Esophagus (tissue), 2 donors: ENCODE measurements at regions not wholly inside any gene's neighbourhood (a gene's known extent, or its start where the extent isn't known, plus 50 kb on each side); places are given as distances from the start of the nearest gene placed in this dataset.
"Not testable (repeated sequence)": the region's sequence is repeated elsewhere in the genome, so short reads cannot be mapped to it uniquely, and the experiment has no call there.

Source experiments
- H3K27ac ChIP-seq, 2 donors: one replicate each; pipeline ENCODE4 v1.5.1; 2013; ENCODE audit warnings: low read depth in 2 of 2, mild to moderate bottlenecking in 2 of 2, inconsistent platforms in 1 of 2, low read length in 1 of 2, moderate library complexity in 1 of 2
- H3K27me3 ChIP-seq, 2 donors: one replicate each; pipeline ENCODE4 v1.6.1; 2013; ENCODE audit warnings: low read length in 2 of 2, control low read depth in 1 of 2, mild to moderate bottlenecking in 1 of 2; ENCODE audit not compliant: insufficient read depth in 2 of 2, control insufficient read depth in 1 of 2
- H3K36me3 ChIP-seq, 2 donors: one replicate each; pipeline ENCODE4 v1.6.1; 2013; ENCODE audit warnings: low read length in 1 of 2; ENCODE audit not compliant: control insufficient read depth in 2 of 2, insufficient read depth in 2 of 2
- H3K4me1 ChIP-seq, 2 donors: one replicate each; pipeline ENCODE4 v1.6.1; 2013; ENCODE audit warnings: low read length in 1 of 2; ENCODE audit not compliant: control insufficient read depth in 2 of 2, insufficient read depth in 2 of 2
- H3K4me3 ChIP-seq, 2 donors: one replicate each; pipeline ENCODE4 v1.5.1; 2013; ENCODE audit warnings: low read length in 2 of 2, mild to moderate bottlenecking in 2 of 2, low read depth in 1 of 2, moderate library complexity in 1 of 2
- H3K9me3 ChIP-seq, 2 donors: one replicate each; pipeline ENCODE4 v1.6.1; 2013; ENCODE audit warnings: mild to moderate bottlenecking in 2 of 2, low read depth in 1 of 2, low read length in 1 of 2, moderate library complexity in 1 of 2; ENCODE audit not compliant: control insufficient read depth in 2 of 2, insufficient read depth in 1 of 2
- WGBS, 2 donors: extraction: QIAGEN DNeasy Blood & Tissue Kit; methylation state at CpG; one replicate each; pipeline ENCODE4 v1.1.7; 2013; 5-methylcytosine and 5-hydroxymethylcytosine counted together
- donor health status: healthy with polysubstance abuse.
- donor health status: Bipolar disorder and iron deficiency.

DNA sequence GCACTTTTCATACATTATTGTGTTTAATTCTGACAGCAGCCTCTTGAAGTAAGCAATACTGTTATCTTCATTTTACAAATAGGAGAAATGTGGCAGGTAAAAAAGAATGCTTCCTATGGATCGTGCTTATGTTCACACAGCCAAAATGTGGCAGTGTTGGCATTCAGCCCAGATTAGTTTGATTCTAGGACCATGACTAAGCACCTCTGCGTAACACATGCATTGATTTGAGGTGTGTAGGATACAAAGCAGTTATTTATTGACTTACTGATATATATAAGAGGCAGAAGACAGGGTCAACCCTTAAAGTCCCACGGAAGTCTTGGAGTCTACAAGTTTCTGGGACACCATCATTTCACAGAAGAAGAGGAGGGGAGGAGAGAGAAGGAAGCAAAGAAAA is 1144.4 kb upstream of the GOT2 start:
- Histone ChIP-seq H3K9me3 (no peaks in the 10 kb centered on the region), H3K27me3 (no peaks in the 10 kb centered on the region), H3K36me3 (no peaks in the 10 kb centered on the region), H3K4me3 (no peak overlapping the region), H3K27ac (no peak overlapping the region), H3K4me1 (peaks cover 0 to 3% of the 10 kb centered on the region in 2 donors)
- WGBS, 2 donors, result 20 to 29% methylated on average over 3 of the region's 3 CpGs

DNA sequence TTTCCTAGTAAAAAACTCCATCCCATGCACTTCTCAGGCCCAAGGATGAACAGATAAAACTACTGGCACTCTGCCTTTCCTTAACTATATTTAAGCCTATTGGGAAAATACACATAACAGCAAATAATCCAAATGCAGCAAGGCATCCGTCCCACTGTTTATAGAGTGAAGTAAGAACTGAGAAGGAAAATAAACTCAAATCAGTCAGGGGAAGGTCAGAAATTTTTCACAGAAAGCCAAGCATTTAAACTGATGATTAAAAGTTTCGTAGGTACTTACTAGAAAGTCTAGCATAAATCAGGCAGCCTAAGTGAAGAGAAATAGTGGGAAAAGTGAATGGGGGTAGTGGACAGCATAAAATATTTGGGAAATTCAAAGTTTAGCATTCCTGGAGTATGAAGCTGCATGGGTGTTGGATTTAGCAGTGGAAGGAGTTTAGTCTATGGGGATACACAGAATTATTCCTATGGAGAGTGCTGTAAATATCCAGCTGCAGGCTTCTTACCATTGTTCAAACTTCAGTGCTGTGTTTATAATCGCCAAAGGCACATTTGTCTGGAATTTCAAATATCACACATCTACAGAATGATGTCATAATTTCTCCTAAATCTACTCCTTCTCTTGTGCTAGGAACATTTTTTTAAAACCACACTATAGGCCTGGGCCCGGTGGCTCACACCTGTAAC is 1131.0 kb upstream of the GOT2 start:
- no peaks in the 10 kb centered on the region for H3K9me3 ChIP-seq
- no peak overlapping the region for H3K4me3 ChIP-seq
- WGBS, 2 donors, result 66% methylated on average over 4 of the region's 4 CpGs

DNA sequence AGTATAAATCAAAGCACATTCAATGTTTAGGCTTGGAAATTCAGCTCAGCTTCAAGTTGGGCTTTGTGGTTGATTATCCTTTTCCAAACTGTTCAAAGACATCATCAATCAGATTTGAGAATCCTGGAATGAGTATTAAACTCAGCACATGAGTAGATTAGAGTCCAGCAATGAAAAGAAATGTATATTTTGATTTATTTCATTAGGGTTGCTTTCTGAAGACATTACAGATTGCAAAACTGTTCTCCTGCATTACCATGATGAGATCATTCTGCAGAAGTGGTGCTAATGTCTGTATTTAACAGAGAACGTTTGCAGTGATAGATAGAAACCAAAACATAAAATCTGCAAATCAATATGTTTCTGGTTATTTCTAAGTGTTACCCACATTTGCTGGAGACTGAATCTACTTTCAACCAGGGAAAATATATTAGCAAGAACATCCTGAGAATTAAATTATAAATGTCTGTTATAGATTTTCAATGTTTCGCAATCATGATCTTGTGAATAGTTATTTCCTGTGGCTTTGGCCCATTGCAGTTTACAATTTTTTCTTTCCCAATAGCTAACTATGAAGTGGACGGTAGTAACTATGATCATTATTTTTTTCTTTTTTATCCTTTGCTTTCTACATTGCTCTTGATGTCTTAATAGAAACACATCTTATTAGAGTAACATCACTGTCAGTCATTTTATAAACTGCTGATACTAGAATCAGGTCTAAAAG is 1125.7 kb upstream of the GOT2 start:
- Histone ChIP-seq H3K4me3 (no peak overlapping the region), H3K4me1 (no peaks in the 10 kb centered on the region), H3K27me3 (no peaks in the 10 kb centered on the region), H3K27ac (no peak overlapping the region), H3K36me3 (no peaks in the 10 kb centered on the region), H3K9me3 (no peaks in the 10 kb centered on the region)
- 64 to 74% methylated on average over 3 of the region's 3 CpGs for WGBS, 2 donors

More for the DNA sequence above, 1131.0 kb upstream of the GOT2 start:
- Histone ChIP-seq H3K36me3 (no peaks in the 10 kb centered on the region), H3K27me3 (no peaks in the 10 kb centered on the region), H3K4me1 (no peaks in the 10 kb centered on the region), H3K27ac (no peak overlapping the region)

DNA sequence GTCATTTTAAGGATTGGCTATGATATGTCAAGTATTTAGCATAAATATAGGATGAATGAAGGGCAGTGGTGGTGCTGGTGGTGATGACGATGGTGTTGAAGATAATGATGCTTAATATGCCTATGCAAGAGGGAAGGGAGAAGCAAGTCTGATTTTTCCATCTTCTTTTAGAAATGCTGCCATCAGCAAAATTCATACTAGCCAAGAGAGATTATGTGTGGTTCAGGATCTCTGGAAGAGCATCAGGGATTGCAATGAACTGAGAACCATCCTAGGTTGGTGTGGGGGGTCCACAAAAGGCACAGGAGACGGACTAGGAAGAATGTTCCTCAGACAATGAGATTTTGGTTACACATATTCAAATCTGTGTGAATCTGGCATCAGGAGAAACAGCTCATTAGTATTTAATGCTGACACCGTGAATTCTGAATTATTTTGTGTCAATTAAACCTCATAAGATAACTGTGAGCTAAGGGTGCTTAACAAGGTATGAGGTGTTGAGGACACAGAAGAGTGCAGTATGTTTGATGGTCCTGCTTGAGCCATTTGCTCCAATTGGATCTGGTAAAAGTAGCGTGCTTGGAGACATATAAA is 1120.8 kb upstream of the GOT2 start:
- 80 to 82% methylated on average over 4 of the region's 4 CpGs for WGBS, 2 donors
- Histone ChIP-seq H3K27me3 (no peaks in the 10 kb centered on the region), H3K9me3 (no peaks in the 10 kb centered on the region), H3K4me1 (no peaks in the 10 kb centered on the region), H3K4me3 (no peak overlapping the region), H3K27ac (no peak overlapping the region), H3K36me3 (no peaks in the 10 kb centered on the region)

DNA sequence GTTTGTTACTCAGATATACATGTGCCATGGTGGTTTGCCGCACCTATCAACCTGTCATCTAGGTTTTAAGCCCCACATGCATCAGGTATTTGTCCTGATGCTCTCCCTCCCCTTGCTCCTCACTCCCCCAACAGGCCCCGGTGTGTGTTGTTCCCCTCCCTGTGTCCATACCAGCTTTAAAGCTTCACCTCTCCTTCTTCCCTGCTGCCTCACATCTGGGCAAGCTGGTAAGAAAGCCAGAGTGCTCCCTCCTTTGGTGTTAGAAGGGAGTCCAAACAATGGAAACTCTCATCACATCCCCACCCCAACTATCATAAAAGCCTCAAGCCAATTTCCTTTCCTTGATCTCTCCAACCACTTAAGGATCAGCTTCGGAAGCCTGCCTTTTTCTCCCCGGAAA is 1115.6 kb upstream of the GOT2 start:
- Histone ChIP-seq H3K27me3 (no peaks in the 10 kb centered on the region), H3K4me3 (no peak overlapping the region), H3K27ac (no peak overlapping the region), H3K9me3 (no peaks in the 10 kb centered on the region), H3K36me3 (no peaks in the 10 kb centered on the region), H3K4me1 (no peaks in the 10 kb centered on the region)
- WGBS, 2 donors, result 72 to 77% methylated on average over 4 of the region's 4 CpGs

DNA sequence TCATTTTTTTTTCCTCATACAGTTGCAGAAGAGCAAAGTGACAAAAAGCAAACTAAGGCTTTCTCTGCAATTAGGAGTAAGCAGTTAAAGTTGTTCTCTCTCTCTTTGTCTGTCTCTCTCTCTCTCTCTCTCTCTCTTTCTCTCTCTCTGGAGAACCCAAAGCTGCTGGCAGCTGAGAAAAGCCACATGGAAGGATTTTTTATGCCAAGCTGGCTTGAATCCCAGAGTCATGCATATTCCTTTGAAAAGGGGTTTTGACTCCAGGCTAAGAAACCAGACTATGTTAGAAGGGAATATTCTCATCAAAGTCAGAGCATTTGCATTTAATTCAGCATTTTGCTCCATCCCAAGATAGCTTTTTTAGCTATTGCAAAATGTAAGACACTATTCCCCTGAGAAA is 1114.2 kb upstream of the GOT2 start:
- Histone ChIP-seq H3K4me3 (no peak overlapping the region), H3K36me3 (no peaks in the 10 kb centered on the region), H3K4me1 (no peaks in the 10 kb centered on the region), H3K27me3 (no peaks in the 10 kb centered on the region), H3K27ac (no peak overlapping the region), H3K9me3 (no peaks in the 10 kb centered on the region)

DNA sequence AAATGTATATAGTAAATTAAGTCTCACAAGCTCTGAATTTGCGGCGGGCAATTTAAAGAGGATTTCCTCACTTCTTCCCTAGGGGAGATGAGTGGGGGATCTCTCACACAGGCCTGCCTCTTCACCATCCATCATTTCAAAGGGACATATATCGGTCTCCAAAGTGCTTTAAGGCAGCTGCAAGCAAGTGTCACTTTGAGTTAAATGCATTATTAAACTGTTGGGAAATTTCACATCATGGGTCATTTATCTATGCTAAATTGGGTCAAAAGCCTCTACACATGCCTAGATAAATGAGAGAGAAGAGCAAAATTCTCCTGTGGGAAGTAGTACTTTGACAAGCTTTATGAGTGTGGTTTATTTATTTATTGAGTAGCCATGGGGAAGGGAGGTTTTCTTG is 1106.1 kb upstream of the GOT2 start:
- H3K4me1 ChIP-seq, result no peaks in the 10 kb centered on the region
- no peaks in the 10 kb centered on the region for H3K36me3 ChIP-seq
- 79 to 84% methylated on average over 3 of the region's 3 CpGs for WGBS, 2 donors
- H3K4me3 ChIP-seq, result no peak overlapping the region
- H3K27me3 ChIP-seq, result no peaks in the 10 kb centered on the region
- peaks cover 0 to 4% of the 10 kb centered on the region in 2 donors for H3K9me3 ChIP-seq
- H3K27ac ChIP-seq, result no peak overlapping the region

DNA sequence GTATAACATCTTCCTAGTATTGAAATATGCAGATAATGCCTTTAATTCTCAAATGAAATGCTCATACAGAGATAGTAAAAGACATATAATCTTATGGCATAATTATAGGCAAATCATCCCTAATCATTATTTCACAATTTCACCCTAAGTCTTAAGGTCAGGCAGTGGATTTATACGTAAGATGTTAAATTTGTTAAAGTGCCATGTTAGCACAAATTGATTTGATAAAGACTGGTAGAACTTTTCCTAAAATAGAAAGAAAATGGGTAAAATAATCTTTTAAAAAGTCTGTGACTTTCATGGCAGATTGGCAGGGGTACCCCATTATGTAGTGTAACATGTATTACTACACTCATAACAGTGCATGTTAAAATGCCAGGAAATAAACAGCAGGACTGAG is 1092.7 kb upstream of the GOT2 start:
- no peaks in the 10 kb centered on the region for H3K4me1 ChIP-seq
- H3K9me3 ChIP-seq, result no peaks in the 10 kb centered on the region
- no peaks in the 10 kb centered on the region for H3K36me3 ChIP-seq
- 90 to 94% methylated on average over 1 of the region's 1 CpG for WGBS, 2 donors
- no peak overlapping the region for H3K4me3 ChIP-seq
- no peaks in the 10 kb centered on the region for H3K27me3 ChIP-seq
- H3K27ac ChIP-seq, result no peak overlapping the region

DNA sequence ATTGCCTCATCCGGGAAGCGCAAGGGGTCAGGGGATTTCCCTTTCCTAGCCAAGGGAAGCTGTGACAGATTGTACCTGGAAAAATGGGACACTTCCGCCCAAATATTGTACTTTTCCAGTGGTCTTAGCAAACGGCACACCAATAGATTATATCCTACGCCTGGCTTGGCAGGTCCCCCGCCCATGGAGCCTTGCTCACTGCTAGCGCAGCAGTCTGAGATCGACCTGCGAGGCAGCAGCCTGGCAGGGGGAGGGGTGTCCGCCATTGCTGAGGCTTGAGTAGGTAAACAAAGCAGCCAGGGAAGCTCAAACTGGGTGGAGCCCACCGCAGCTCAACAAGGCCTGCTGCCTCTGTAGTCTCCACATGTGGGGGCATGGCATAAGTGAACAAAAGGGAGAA is 1075.4 kb upstream of the GOT2 start:
- 85 to 89% methylated on average over 11 of the region's 11 CpGs for WGBS, 2 donors

DNA sequence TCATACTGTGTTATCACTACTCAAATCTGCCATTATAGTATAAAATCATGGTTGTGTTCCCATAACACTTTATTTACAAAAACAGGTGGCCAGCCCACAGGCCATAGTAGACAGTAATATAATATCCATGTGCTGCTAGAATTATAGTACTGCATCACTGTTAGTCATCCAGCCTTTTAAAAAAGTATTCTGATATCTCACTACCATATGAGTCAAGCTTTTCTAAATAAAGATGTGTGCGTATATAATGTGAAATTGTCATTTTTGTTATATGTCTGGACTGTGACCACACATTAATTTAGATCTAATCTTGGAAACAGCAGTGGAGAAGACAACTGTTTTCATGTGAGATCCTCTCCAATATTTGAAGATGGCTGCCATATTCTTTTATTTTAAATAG is 1049.1 kb upstream of the GOT2 start:
- no peaks in the 10 kb centered on the region for H3K27me3 ChIP-seq
- no peaks in the 10 kb centered on the region for H3K9me3 ChIP-seq
- H3K36me3 ChIP-seq, result no peaks in the 10 kb centered on the region
- H3K4me3 ChIP-seq, result no peak overlapping the region
- H3K27ac ChIP-seq, result no peak overlapping the region
- H3K4me1 ChIP-seq, result no peaks in the 10 kb centered on the region
- 82 to 89% methylated on average over 1 of the region's 1 CpG for WGBS, 2 donors

More for the DNA sequence above, 1075.4 kb upstream of the GOT2 start:
- H3K27ac ChIP-seq, H3K4me3 ChIP-seq, H3K9me3 ChIP-seq, H3K27me3 ChIP-seq, H3K4me1 ChIP-seq, H3K36me3 ChIP-seq: not testable (repeated sequence)
